ENCODE measurements at regions not wholly inside any gene's neighbourhood (a gene's known extent, or its start where the extent isn't known, plus 50 kb on each side); places are given as distances from the start of the nearest gene placed in this dataset.

DNA sequence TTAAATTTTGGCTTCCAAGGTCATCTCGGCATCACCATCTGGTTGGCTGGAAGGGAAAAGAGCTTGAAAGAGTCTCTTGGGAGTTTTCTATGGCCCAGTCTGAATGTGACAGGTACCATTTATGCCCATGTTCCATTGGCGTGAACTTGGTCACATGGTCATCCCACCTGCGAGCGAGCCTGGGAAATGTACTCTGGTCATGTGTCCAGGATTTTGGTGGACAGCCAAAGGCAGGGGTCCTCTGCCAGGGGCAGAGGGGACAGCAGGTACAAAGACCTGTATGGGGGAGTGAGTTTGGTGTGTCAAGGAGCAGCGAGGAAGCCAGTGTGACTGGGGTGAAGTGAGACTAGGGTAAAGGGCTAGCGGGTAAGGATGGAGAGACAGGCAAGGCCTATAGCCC is 112.6 kb downstream of the CDC5L start:
- Histone ChIP-seq H3K4me3 (no peak overlapping the region), H3K4me1 (ENCODE audit: control insufficient read depth in 1 of 2, low read depth in 2 of 2) (no peaks in the 10 kb centered on the region), H3K27ac (no peak overlapping the region), H3K27me3 (replicated peaks; ENCODE audit: insufficient read depth) (no peaks in the 10 kb centered on the region), H3K9me3 (no peaks in the 10 kb centered on the region), H3K36me3 (no peaks in the 10 kb centered on the region)
- TF ChIP-seq, protein P1, sequence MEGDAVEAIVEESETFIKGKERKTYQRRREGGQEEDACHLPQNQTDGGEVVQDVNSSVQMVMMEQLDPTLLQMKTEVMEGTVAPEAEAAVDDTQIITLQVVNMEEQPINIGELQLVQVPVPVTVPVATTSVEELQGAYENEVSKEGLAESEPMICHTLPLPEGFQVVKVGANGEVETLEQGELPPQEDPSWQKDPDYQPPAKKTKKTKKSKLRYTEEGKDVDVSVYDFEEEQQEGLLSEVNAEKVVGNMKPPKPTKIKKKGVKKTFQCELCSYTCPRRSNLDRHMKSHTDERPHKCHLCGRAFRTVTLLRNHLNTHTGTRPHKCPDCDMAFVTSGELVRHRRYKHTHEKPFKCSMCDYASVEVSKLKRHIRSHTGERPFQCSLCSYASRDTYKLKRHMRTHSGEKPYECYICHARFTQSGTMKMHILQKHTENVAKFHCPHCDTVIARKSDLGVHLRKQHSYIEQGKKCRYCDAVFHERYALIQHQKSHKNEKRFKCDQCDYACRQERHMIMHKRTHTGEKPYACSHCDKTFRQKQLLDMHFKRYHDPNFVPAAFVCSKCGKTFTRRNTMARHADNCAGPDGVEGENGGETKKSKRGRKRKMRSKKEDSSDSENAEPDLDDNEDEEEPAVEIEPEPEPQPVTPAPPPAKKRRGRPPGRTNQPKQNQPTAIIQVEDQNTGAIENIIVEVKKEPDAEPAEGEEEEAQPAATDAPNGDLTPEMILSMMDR (IDR thresholded peaks at IDR 0.05) = no peak
- ATAC-seq (ENCODE audit: insufficient number of reproducible peaks, low FRiP score, low read depth) = no peak
- no peak for DNase-seq (ENCODE audit: low spot score)

GRCh38 chr6:44503471-44503870 is 116.0 kb downstream of the CDC5L start:
- ATAC-seq (ENCODE audit: insufficient number of reproducible peaks, low FRiP score, low read depth) = no peak
- TF ChIP-seq, protein P1 (IDR thresholded peaks at IDR 0.05) = no peak
- no peaks in the 10 kb centered on the region for H3K27me3 ChIP-seq (replicated peaks; ENCODE audit: insufficient read depth)
- H3K27ac ChIP-seq = no peak overlapping the region
- H3K9me3 ChIP-seq = no peaks in the 10 kb centered on the region
- no peaks in the 10 kb centered on the region for H3K36me3 ChIP-seq
- H3K4me3 ChIP-seq = no peak overlapping the region
- no peak for DNase-seq (ENCODE audit: low spot score)
- H3K4me1 ChIP-seq (ENCODE audit: control insufficient read depth in 1 of 2, low read depth in 2 of 2) = no peaks in the 10 kb centered on the region

DNA sequence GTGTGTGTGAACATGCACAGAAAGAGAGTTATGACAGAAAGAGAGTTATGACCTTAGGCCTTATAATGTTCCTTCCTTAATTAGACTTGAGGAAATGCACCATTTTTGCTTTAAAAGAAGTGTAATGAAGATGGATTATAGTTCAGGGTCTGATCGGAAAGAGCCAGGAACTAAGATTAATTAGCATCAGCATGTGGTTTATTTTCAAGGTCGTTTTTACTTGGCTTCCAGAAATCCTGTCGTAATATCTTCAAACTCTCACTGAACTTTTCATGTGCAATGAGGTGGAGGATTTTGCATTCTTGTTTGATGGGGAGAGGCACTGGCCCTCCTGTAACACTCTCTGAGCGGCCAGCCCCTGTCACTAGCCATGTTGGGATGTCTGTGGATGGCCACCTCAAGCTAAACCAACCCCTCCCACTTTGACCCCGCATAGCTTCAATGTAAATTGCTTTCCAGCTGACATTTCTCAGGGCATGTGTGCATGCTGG is 116.8 kb downstream of the CDC5L start:
- ATAC-seq (ENCODE audit: insufficient number of reproducible peaks, low FRiP score, low read depth) (no peak), DNase-seq (ENCODE audit: low spot score) (no peak)
- Histone ChIP-seq H3K4me1 (ENCODE audit: control insufficient read depth in 1 of 2, low read depth in 2 of 2) (no peaks in the 10 kb centered on the region), H3K9me3 (no peaks in the 10 kb centered on the region), H3K4me3 (no peak overlapping the region), H3K27me3 (replicated peaks; ENCODE audit: insufficient read depth) (no peaks in the 10 kb centered on the region), H3K36me3 (no peaks in the 10 kb centered on the region), H3K27ac (no peak overlapping the region)
- TF ChIP-seq, protein P1 (IDR thresholded peaks at IDR 0.05) = no peak

DNA sequence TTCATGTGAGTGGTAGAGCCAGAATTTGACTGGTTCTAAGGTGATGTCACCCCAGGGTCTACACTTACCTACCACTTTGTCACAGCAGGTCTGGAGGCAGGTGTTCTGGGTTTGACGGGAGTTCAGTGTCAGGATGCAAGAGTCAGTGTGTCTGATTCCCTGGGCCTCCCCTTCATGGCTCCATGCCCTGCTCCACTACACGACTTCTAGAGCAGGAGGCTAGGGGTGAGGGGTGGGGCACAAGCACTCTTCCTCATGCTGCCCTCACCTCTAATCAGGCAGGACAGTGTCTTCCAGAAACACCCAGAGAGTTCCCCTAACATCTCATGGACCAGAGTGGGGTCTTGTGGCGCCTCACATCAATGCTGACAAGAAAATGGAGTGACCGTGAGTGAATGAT is 118.2 kb downstream of the CDC5L start:
- TF ChIP-seq, protein P1 (IDR thresholded peaks at IDR 0.05) = no peak
- ATAC-seq (ENCODE audit: insufficient number of reproducible peaks, low FRiP score, low read depth) (no peak), DNase-seq (ENCODE audit: low spot score) (no peak)
- no peaks in the 10 kb centered on the region for H3K9me3 ChIP-seq
- no peaks in the 10 kb centered on the region for H3K4me1 ChIP-seq (ENCODE audit: control insufficient read depth in 1 of 2, low read depth in 2 of 2)
- H3K27me3 ChIP-seq (replicated peaks; ENCODE audit: insufficient read depth) = no peaks in the 10 kb centered on the region
- H3K4me3 ChIP-seq = no peak overlapping the region
- no peak overlapping the region for H3K27ac ChIP-seq
- no peaks in the 10 kb centered on the region for H3K36me3 ChIP-seq

DNA sequence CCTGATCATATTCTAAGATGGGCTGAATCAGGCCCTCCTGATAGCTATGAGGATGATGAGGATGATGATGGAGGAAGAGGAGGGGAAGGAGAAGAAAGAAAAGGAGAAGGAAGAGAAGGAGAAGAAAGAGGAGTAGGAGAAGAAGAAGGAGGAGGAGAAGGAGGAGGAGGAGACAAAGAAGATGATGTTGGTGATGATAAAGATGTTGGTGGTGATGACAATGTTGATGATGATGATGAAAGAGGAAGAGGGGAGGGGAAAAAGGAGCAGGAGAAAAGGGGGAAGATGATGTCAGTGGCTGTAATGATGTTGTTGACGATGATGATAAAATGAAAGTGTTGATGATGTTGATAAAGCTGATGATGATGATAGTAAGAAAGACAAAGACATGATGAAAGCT is 119.5 kb downstream of the CDC5L start:
- ATAC-seq (ENCODE audit: insufficient number of reproducible peaks, low FRiP score, low read depth) = no peak
- H3K9me3 ChIP-seq = no peaks in the 10 kb centered on the region
- H3K27me3 ChIP-seq (replicated peaks; ENCODE audit: insufficient read depth) = no peaks in the 10 kb centered on the region
- no peak overlapping the region for H3K4me3 ChIP-seq
- H3K4me1 ChIP-seq (ENCODE audit: control insufficient read depth in 1 of 2, low read depth in 2 of 2) = no peaks in the 10 kb centered on the region
- DNase-seq (ENCODE audit: low spot score) = no peak
- H3K36me3 ChIP-seq = no peaks in the 10 kb centered on the region
- TF ChIP-seq, protein P1 (IDR thresholded peaks at IDR 0.05) = no peak
- no peak overlapping the region for H3K27ac ChIP-seq

All from thoracic aorta (tissue), 2 donors.